ENCODE measurements at regions not wholly inside any gene's neighbourhood (a gene's known extent, or its start where the extent isn't known, plus 50 kb on each side); places are given as distances from the start of the nearest gene placed in this dataset.

GRCh38 chr6:144443157-144443556 is 158.0 kb downstream of the UTRN start:
- Histone ChIP-seq H3K27me3 (ENCODE audit: insufficient read depth, low read length) (no peaks in the 10 kb centered on the region), H3K4me3 (ENCODE audit: insufficient read depth, low read length) (no peak overlapping the region), H3K79me2 (ENCODE audit: insufficient read depth, low read length) (no peaks in the 10 kb centered on the region), H4K20me1 (ENCODE audit: insufficient read depth, low read length) (no peaks in the 10 kb centered on the region), H3K36me3 (ENCODE audit: insufficient read depth, low read length) (peaks cover 47% of the 10 kb centered on the region), H2AFZ (ENCODE audit: low read length) (no peak overlapping the region), H3K4me1 (ENCODE audit: insufficient read depth, low read length) (peaks cover 4% of the 10 kb centered on the region), H3K9me3 (ENCODE audit: low read depth, low read length) (peaks cover 3% of the 10 kb centered on the region), H3K4me2 (ENCODE audit: insufficient read depth, low read length) (no peak overlapping the region), H3K27ac (ENCODE audit: low read depth, low read length) (no peak overlapping the region)
- TF ChIP-seq, protein P1, sequence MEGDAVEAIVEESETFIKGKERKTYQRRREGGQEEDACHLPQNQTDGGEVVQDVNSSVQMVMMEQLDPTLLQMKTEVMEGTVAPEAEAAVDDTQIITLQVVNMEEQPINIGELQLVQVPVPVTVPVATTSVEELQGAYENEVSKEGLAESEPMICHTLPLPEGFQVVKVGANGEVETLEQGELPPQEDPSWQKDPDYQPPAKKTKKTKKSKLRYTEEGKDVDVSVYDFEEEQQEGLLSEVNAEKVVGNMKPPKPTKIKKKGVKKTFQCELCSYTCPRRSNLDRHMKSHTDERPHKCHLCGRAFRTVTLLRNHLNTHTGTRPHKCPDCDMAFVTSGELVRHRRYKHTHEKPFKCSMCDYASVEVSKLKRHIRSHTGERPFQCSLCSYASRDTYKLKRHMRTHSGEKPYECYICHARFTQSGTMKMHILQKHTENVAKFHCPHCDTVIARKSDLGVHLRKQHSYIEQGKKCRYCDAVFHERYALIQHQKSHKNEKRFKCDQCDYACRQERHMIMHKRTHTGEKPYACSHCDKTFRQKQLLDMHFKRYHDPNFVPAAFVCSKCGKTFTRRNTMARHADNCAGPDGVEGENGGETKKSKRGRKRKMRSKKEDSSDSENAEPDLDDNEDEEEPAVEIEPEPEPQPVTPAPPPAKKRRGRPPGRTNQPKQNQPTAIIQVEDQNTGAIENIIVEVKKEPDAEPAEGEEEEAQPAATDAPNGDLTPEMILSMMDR (IDR thresholded peaks at IDR 0.05; ENCODE audit: extremely low read depth, low read depth, low read length): no peak
- no peak for DNase-seq (ENCODE audit: insufficient read length, low spot score, missing footprints)

DNA sequence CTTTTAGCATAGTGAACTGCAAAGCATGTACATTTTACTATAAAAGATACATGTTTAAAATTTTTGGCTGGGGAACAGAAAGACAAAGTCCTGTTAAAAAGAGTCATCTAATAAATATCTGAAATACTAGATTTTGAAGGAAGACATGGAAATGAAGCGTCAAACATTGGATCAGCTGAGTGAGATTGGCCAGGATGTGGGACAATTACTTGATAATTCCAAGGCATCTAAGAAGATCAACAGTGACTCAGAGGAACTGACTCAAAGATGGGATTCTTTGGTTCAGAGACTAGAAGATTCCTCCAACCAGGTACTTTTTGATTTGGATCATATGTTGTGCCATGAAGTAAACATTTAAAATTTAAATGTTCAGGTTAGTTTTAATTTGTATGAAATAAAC is 162.3 kb downstream of the UTRN start:
- no peak overlapping the region for H3K27ac ChIP-seq (ENCODE audit: low read depth, low read length)
- H4K20me1 ChIP-seq (ENCODE audit: insufficient read depth, low read length): no peaks in the 10 kb centered on the region
- H3K36me3 ChIP-seq (ENCODE audit: insufficient read depth, low read length): peaks cover 34% of the 10 kb centered on the region
- H3K9me3 ChIP-seq (ENCODE audit: low read depth, low read length): no peaks in the 10 kb centered on the region
- H3K4me1 ChIP-seq (ENCODE audit: insufficient read depth, low read length): peaks cover 7% of the 10 kb centered on the region
- H3K27me3 ChIP-seq (ENCODE audit: insufficient read depth, low read length): no peaks in the 10 kb centered on the region
- H2AFZ ChIP-seq (ENCODE audit: low read length): no peak overlapping the region
- DNase-seq (ENCODE audit: insufficient read length, low spot score, missing footprints): no peak
- no peaks in the 10 kb centered on the region for H3K79me2 ChIP-seq (ENCODE audit: insufficient read depth, low read length)
- peak overlapping the region; percentile 14 for H3K4me2 ChIP-seq (ENCODE audit: insufficient read depth, low read length)
- TF ChIP-seq, protein P1 (IDR thresholded peaks at IDR 0.05; ENCODE audit: extremely low read depth, low read depth, low read length): no peak
- no peak overlapping the region for H3K4me3 ChIP-seq (ENCODE audit: insufficient read depth, low read length)

GRCh38 chr6:144449218-144449617 is 164.1 kb downstream of the UTRN start:
- TF ChIP-seq, protein P1 (IDR thresholded peaks at IDR 0.05; ENCODE audit: extremely low read depth, low read depth, low read length): no peak
- Histone ChIP-seq H3K4me3 (ENCODE audit: insufficient read depth, low read length) (no peak overlapping the region), H2AFZ (ENCODE audit: low read length) (no peak overlapping the region), H3K4me2 (ENCODE audit: insufficient read depth, low read length) (no peak overlapping the region), H4K20me1 (ENCODE audit: insufficient read depth, low read length) (no peaks in the 10 kb centered on the region), H3K4me1 (ENCODE audit: insufficient read depth, low read length) (peaks cover 7% of the 10 kb centered on the region), H3K79me2 (ENCODE audit: insufficient read depth, low read length) (no peaks in the 10 kb centered on the region), H3K9me3 (ENCODE audit: low read depth, low read length) (no peaks in the 10 kb centered on the region), H3K27me3 (ENCODE audit: insufficient read depth, low read length) (no peaks in the 10 kb centered on the region), H3K27ac (ENCODE audit: low read depth, low read length) (no peak overlapping the region), H3K36me3 (ENCODE audit: insufficient read depth, low read length) (peaks cover 34% of the 10 kb centered on the region)
- DNase-seq (ENCODE audit: insufficient read length, low spot score, missing footprints): no peak

GRCh38 chr6:144449911-144450597 is 164.9 kb downstream of the UTRN start:
- Histone ChIP-seq H3K4me3 (ENCODE audit: insufficient read depth, low read length) (no peak overlapping the region), H3K27ac (ENCODE audit: low read depth, low read length) (no peak overlapping the region), H3K4me1 (ENCODE audit: insufficient read depth, low read length) (peaks cover 7% of the 10 kb centered on the region), H3K4me2 (ENCODE audit: insufficient read depth, low read length) (no peak overlapping the region), H2AFZ (ENCODE audit: low read length) (no peak overlapping the region), H3K79me2 (ENCODE audit: insufficient read depth, low read length) (no peaks in the 10 kb centered on the region), H3K9me3 (ENCODE audit: low read depth, low read length) (no peaks in the 10 kb centered on the region), H4K20me1 (ENCODE audit: insufficient read depth, low read length) (no peaks in the 10 kb centered on the region), H3K27me3 (ENCODE audit: insufficient read depth, low read length) (no peaks in the 10 kb centered on the region), H3K36me3 (ENCODE audit: insufficient read depth, low read length) (peaks cover 28% of the 10 kb centered on the region)
- DNase-seq (ENCODE audit: insufficient read length, low spot score, missing footprints): no peak
- TF ChIP-seq, protein P1 (IDR thresholded peaks at IDR 0.05; ENCODE audit: extremely low read depth, low read depth, low read length): no peak

Data from osteoblast (primary cell).